Epithelial cell of prostate (primary cell): ENCODE measurements at regions not wholly inside any gene's neighbourhood (a gene's known extent, or its start where the extent isn't known, plus 50 kb on each side); places are given as distances from the start of the nearest gene placed in this dataset.
"Not testable (repeated sequence)": the region's sequence is repeated elsewhere in the genome, so short reads cannot be mapped to it uniquely, and the experiment has no call there.

Experiments used
- DNase-seq: peaks from one replicate; pipeline ENCODE4 v3.0.0-alpha.2; 2011; ENCODE audit warnings: low read depth, low spot score
- H3K27ac ChIP-seq: fragments of 450-650 bp; 2 replicates; pipeline ENCODE4 v1.5.1; 2017; ENCODE audit warnings: mild to moderate bottlenecking

- H3K27ac ChIP-seq: no peak overlapping the region
- no peak for DNase-seq
Observed at GRCh38 chr5:35561396-35561795, 56.3 kb upstream of the SPEF2 start.

GRCh38 chr5:35557748-35558147 is 59.9 kb upstream of the SPEF2 start:
- no peak overlapping the region for H3K27ac ChIP-seq
- no peak for DNase-seq

GRCh38 chr5:35557199-35557598 is 60.5 kb upstream of the SPEF2 start:
- no peak overlapping the region for H3K27ac ChIP-seq
- DNase-seq: no peak

- no peak overlapping the region for H3K27ac ChIP-seq
- no peak for DNase-seq
Observed at GRCh38 chr5:35554016-35554415, 63.6 kb upstream of the SPEF2 start.

GRCh38 chr5:35545190-35545589 is 72.5 kb upstream of the SPEF2 start:
- no peak for DNase-seq
- H3K27ac ChIP-seq: no peak overlapping the region

- no peak for DNase-seq
- no peak overlapping the region for H3K27ac ChIP-seq
Observed at GRCh38 chr5:35543408-35543807, 74.3 kb upstream of the SPEF2 start.

- DNase-seq: no peak
Observed at GRCh38 chr5:35540002-35540401, 77.7 kb upstream of the SPEF2 start.

GRCh38 chr5:35538198-35538931 is 79.3 kb upstream of the SPEF2 start:
- H3K27ac ChIP-seq: no peak overlapping the region
- DNase-seq: no peak

More at GRCh38 chr5:35540002-35540401, 77.7 kb upstream of the SPEF2 start:
- H3K27ac ChIP-seq: no peak overlapping the region

GRCh38 chr5:35533156-35533555 is 84.5 kb upstream of the SPEF2 start:
- no peak for DNase-seq
- H3K27ac ChIP-seq: no peak overlapping the region

GRCh38 chr5:35531553-35531952 is 86.1 kb upstream of the SPEF2 start:
- not testable (repeated sequence) for H3K27ac ChIP-seq, DNase-seq

GRCh38 chr5:35518104-35518503 is 99.6 kb upstream of the SPEF2 start:
- DNase-seq: no peak
- H3K27ac ChIP-seq: no peak overlapping the region

- DNase-seq: no peak
- H3K27ac ChIP-seq: no peak overlapping the region
Observed at GRCh38 chr5:35516271-35516670, 101.4 kb upstream of the SPEF2 start.

- no peak for DNase-seq
- H3K27ac ChIP-seq: no peak overlapping the region
Observed at GRCh38 chr5:35513612-35514011, 104.1 kb upstream of the SPEF2 start.

- no peak overlapping the region for H3K27ac ChIP-seq
- DNase-seq: no peak
Observed at GRCh38 chr5:35502206-35502605, 115.5 kb upstream of the SPEF2 start.

- DNase-seq: no peak
- H3K27ac ChIP-seq: no peak overlapping the region
Observed at GRCh38 chr5:35488791-35489190, 128.9 kb upstream of the SPEF2 start.

GRCh38 chr5:35488055-35488454 is 129.6 kb upstream of the SPEF2 start:
- no peak overlapping the region for H3K27ac ChIP-seq
- no peak for DNase-seq

GRCh38 chr5:35487233-35488025 is 130.2 kb upstream of the SPEF2 start:
- no peak for DNase-seq
- H3K27ac ChIP-seq: no peak overlapping the region

- no peak for DNase-seq
- no peak overlapping the region for H3K27ac ChIP-seq
Observed at GRCh38 chr5:35485487-35485886, 132.2 kb upstream of the SPEF2 start.

GRCh38 chr5:35484241-35484640 is 133.4 kb upstream of the SPEF2 start:
- DNase-seq: no peak
- H3K27ac ChIP-seq: no peak overlapping the region

- no peak for DNase-seq
- no peak overlapping the region for H3K27ac ChIP-seq
Observed at GRCh38 chr5:35483780-35484179, 133.9 kb upstream of the SPEF2 start.

- DNase-seq: no peak
- no peak overlapping the region for H3K27ac ChIP-seq
Observed at GRCh38 chr5:35483191-35483590, 134.5 kb upstream of the SPEF2 start.
